IMR-90 (cell line): ENCODE measurements at regions not wholly inside any gene's neighbourhood (a gene's known extent, or its start where the extent isn't known, plus 50 kb on each side); places are given as distances from the start of the nearest gene placed in this dataset.

Source experiments
- ATAC-seq: fragments of 200-7000 bp; cut with Tn5 transposase; 2 replicates; pipeline ENCODE4 v1.9.1; 2020; ENCODE audit warnings: low read depth, mild to moderate bottlenecking, moderate library complexity
- BruUV-seq: library from RNA; stranded (reverse); fragments of 400-500 nt; replicated peaks from 2 replicates; lab custom pipeline; 2021; lab: Mats Ljungman, UMichigan
- CTCF ChIA-PET: fragments of 300-600 bp; formaldehyde crosslinking; extraction: SDS; loops from one replicate; lab custom pipeline; 2021; ENCODE audit warnings: antibody characterized with exemption; lab: Yijun Ruan, JAX
- POLR2A ChIA-PET: fragments of 300-600 bp; sonication (Branson Sonifier 250); formaldehyde crosslinking; loops from one replicate; lab custom pipeline; 2022; ENCODE audit warnings: antibody characterized with exemption; ENCODE audit not compliant: unreplicated experiment; lab: Charles Lee
- DNase-seq: peaks from one replicate; pipeline ENCODE4 v3.0.0; 2013
- H2AFZ ChIP-seq: replicated peaks from 2 replicates; pipeline ENCODE3; 2013; ENCODE audit warnings: low read length, mild to moderate bottlenecking; ENCODE audit not compliant: poor library complexity
- H2AK5ac ChIP-seq: 2 replicates; pipeline ENCODE4 v1.6.1; 2013; ENCODE audit warnings: low read depth, low read length, inconsistent platforms
- H2AK9ac ChIP-seq: replicated peaks from 2 replicates; pipeline ENCODE3; 2013; ENCODE audit warnings: mild to moderate bottlenecking, low read depth, low read length, moderate library complexity; ENCODE audit not compliant: poor library complexity
- H2BK120ac ChIP-seq: 2 replicates; pipeline ENCODE4 v1.6.1; 2013; ENCODE audit warnings: low read depth, low read length, inconsistent platforms
- H2BK15ac ChIP-seq: 3 replicates; pipeline ENCODE4 v1.6.1; 2013; ENCODE audit warnings: low read depth, low read length, inconsistent platforms
- H2BK20ac ChIP-seq: 2 replicates; pipeline ENCODE4 v1.6.1; 2013; ENCODE audit warnings: low read depth, mild to moderate bottlenecking, inconsistent platforms, low read length, moderate library complexity
- H2BK5ac ChIP-seq: 2 replicates; pipeline ENCODE4 v1.6.1; 2013; ENCODE audit warnings: mild to moderate bottlenecking, low read depth, low read length, inconsistent platforms; ENCODE audit not compliant: poor library complexity, severe bottlenecking
- H3K14ac ChIP-seq: replicated peaks from 2 replicates; pipeline ENCODE4 v1.6.1; 2013; ENCODE audit warnings: low read depth, low read length, inconsistent platforms
- H3K18ac ChIP-seq: 2 replicates; pipeline ENCODE4 v1.6.1; 2013; ENCODE audit warnings: low read depth, low read length, control low read depth
- H3K23ac ChIP-seq: 2 replicates; pipeline ENCODE4 v1.6.1; 2013; ENCODE audit warnings: low read depth, low read length, inconsistent platforms
- H3K27ac ChIP-seq: 2 replicates; pipeline ENCODE4 v1.5.1; 2013; ENCODE audit warnings: mild to moderate bottlenecking, control low read depth, low read length; ENCODE audit not compliant: insufficient read depth
- H3K27me3 ChIP-seq: 2 replicates; pipeline ENCODE4 v1.6.1; 2013; ENCODE audit warnings: low read length; ENCODE audit not compliant: control insufficient read depth, insufficient read depth
- H3K36me3 ChIP-seq: 2 replicates; pipeline ENCODE4 v1.6.1; 2013; ENCODE audit warnings: low read length, mixed read lengths; ENCODE audit not compliant: control insufficient read depth, insufficient read depth
- H3K4ac ChIP-seq: 2 replicates; pipeline ENCODE4 v1.6.1; 2013; ENCODE audit warnings: low read depth, low read length, inconsistent platforms
- H3K4me1 ChIP-seq: 2 replicates; pipeline ENCODE4 v1.6.1; 2013; ENCODE audit warnings: low read length, mixed read lengths; ENCODE audit not compliant: control insufficient read depth, insufficient read depth
- H3K4me2 ChIP-seq: 2 replicates; pipeline ENCODE4 v1.6.1; 2013; ENCODE audit warnings: low read depth, mild to moderate bottlenecking, control low read depth, low read length, moderate library complexity
- H3K4me3 ChIP-seq: 2 replicates; pipeline ENCODE4 v1.5.1; 2013; ENCODE audit warnings: low read depth, mild to moderate bottlenecking, control low read depth, low read length, moderate library complexity; ENCODE audit not compliant: insufficient read depth
- H3K56ac ChIP-seq: 2 replicates; pipeline ENCODE4 v1.6.1; 2013; ENCODE audit warnings: low read length, inconsistent platforms; ENCODE audit not compliant: insufficient read depth; ENCODE audit errors: extremely low read depth
- H3K79me1 ChIP-seq, 2 experiments: 2 replicates each; pipeline ENCODE4 v1.6.1; 2013; ENCODE audit warnings: low read length in 2 of 2, inconsistent platforms in 1 of 2, low read depth in 1 of 2
- H3K9ac ChIP-seq: 2 replicates; pipeline ENCODE4 v1.6.1; 2013; ENCODE audit warnings: low read depth, low read length, control low read depth
- H3K9me1 ChIP-seq: 2 replicates; pipeline ENCODE4 v1.6.1; 2013; ENCODE audit warnings: low read length, inconsistent platforms; ENCODE audit not compliant: insufficient read depth
- H3K9me3 ChIP-seq: 2 replicates; pipeline ENCODE4 v1.6.1; 2013; ENCODE audit warnings: low read length; ENCODE audit not compliant: control insufficient read depth, insufficient read depth
- H4K20me1 ChIP-seq: 2 replicates; pipeline ENCODE4 v1.6.1; 2013; ENCODE audit warnings: low read length, inconsistent platforms; ENCODE audit not compliant: insufficient read depth
- H4K5ac ChIP-seq: 2 replicates; pipeline ENCODE4 v1.6.1; 2013; ENCODE audit warnings: mild to moderate bottlenecking, low read depth, low read length, control low read depth
- H4K8ac ChIP-seq, 2 experiments: 2 replicates each; pipeline ENCODE4 v1.6.1; 2013; ENCODE audit warnings: low read depth in 2 of 2, low read length in 2 of 2, control low read depth in 1 of 2, inconsistent platforms in 1 of 2
- H4K91ac ChIP-seq: 2 replicates; pipeline ENCODE4 v1.6.1; 2013; ENCODE audit warnings: low read depth, low read length, inconsistent platforms; ENCODE audit not compliant: insufficient read depth
- MXI1 ChIP-seq: IDR thresholded peaks from 2 replicates; pipeline ENCODE4 v1.6.1; 2012; ENCODE audit warnings: low read depth, mild to moderate bottlenecking, low read length, moderate library complexity, borderline replicate concordance
- WGBS, 2 experiments: methylation state at CpG; one replicate each; pipeline versions ENCODE4 v1.1.5 to v1.1.7; 2013; ENCODE audit warnings: missing lambda C conversion rate in 2 of 2; ENCODE audit not compliant: insufficient read length in 1 of 2; ENCODE audit errors: extremely low coverage in 2 of 2; 5-methylcytosine and 5-hydroxymethylcytosine counted together
- dilution Hi-C: fragments of 300-500 bp; cut with HindIII; formaldehyde crosslinking; loops from one replicate; pipeline ENCODE4 v1.14.3; 2018; ENCODE audit warnings: low sequenced_read_pairs; ENCODE audit not compliant: unreplicated experiment
- in situ Hi-C: fragments of 300-500 bp; cut with MboI; formaldehyde crosslinking; loops from 3 replicates; pipeline ENCODE4 v1.14.3; 2019; ENCODE audit warnings: low sequenced_read_pairs, inconsistent platforms, mixed read lengths
- intact Hi-C: fragments of 100-400 bp; cut with micrococcal nuclease; formaldehyde crosslinking; loops from 2 replicates; pipeline ENCODE4 v1.10.0; 2022

DNA sequence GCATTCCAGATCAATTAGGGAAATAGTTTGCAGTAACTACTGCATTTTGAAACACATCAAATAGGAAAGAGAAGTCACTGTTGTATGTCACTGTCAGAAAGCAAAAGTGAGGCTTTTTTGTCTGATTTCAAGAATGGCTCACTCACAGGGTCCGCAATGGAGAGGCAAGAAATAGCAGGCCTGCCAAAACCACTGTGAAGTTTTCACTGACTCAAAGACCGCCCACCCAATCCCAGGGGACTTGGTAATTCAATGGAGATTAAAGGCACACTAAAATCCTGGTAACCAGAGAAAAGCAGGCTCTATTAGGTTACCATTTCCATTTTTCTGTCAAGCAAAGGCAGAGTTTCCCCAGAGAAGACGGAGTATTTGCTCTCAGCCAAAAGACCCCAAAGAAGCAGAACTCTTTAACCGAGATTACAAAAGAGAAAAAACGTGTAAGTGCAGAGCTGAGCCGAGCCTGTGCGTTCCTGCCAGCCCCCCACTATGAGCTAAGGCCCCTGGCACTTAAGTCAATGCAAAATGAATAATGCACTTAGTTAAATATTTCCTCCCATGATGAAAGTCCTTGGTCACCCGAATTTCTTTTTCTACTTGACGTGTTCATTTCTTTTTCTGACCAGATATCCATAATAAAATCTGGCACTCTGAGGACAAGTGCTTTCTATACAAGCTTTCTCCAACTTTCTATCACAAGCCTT is 57.0 kb downstream of the FOXL1 start:
- Histone ChIP-seq H2BK15ac (no peak overlapping the region), H4K91ac (no peak overlapping the region), H4K5ac (no peak overlapping the region), H3K79me1 (no peaks in the 10 kb centered on the region), H4K8ac (no peak overlapping the region), H2BK120ac (no peak overlapping the region), H3K14ac (no peak overlapping the region), H2AK9ac (no peak overlapping the region), H3K23ac (no peak overlapping the region), H4K20me1 (no peaks in the 10 kb centered on the region), H3K9ac (no peak overlapping the region), H3K4me1 (no peaks in the 10 kb centered on the region), H2AFZ (no peak overlapping the region), H3K36me3 (no peaks in the 10 kb centered on the region), H2BK20ac (no peak overlapping the region), H3K4me2 (no peak overlapping the region), H3K27ac (no peak overlapping the region), H2BK5ac (no peak overlapping the region), H3K9me1 (peaks cover 7% of the 10 kb centered on the region; the same call in 1 of the 2 replicates), H2AK5ac (no peak overlapping the region), H3K18ac (no peak overlapping the region), H3K4me3 (no peak overlapping the region), H3K56ac (no peak overlapping the region), H3K9me3 (no peaks in the 10 kb centered on the region), H3K27me3 (peaks cover 2% of the 10 kb centered on the region), H3K4ac (no peak overlapping the region)
- no peak for TF ChIP-seq MXI1
- ATAC-seq (no peak), DNase-seq (no peak)
- ChIA-PET POLR2A (no interaction called here), CTCF (no interaction called here)
- no TSS peak for BruUV-seq
- 76% methylated on average over 4 of the region's 9 CpGs; no CpG with 5 or more reads in 1 of the 2 experiments for WGBS, 2 experiments
- intact Hi-C loops (no loop called here), in situ Hi-C loops (no loop called here), dilution Hi-C loops (no loop called here)
